ENCODE measurements at regions not wholly inside any gene's neighbourhood (a gene's known extent, or its start where the extent isn't known, plus 50 kb on each side); places are given as distances from the start of the nearest gene placed in this dataset.

DNA sequence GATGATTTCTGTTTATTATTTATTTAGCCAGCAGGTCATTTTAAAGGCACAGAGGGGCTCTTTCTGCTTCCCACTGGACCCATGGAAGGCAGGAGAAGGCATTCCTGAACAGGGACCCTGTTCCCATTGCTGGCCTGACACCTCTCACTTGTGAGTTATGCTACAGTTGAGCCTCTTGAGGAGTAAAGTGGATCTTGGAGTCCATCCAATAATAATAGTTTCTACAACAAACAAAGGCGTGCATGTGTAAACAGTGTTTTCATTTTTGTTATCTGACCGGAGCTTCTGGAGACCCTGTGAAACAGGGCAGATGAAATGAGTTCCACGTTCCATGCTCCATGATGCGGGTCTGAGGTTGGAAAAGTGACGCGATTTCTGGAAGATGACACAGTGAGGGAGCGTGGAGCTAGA is 127.3 kb upstream of the HABP2 start:
- TF ChIP-seq SP1 (IDR thresholded peaks at IDR 0.05), result no peak
- TF ChIP-seq ZNF384 (IDR thresholded peaks at IDR 0.05), result no peak
- TF ChIP-seq HDGF (IDR thresholded peaks at IDR 0.05; ENCODE audit: borderline replicate concordance), result no peak
- TF ChIP-seq FOXM1 (IDR thresholded peaks at IDR 0.05; ENCODE audit: borderline replicate concordance), result no peak
- no peak for TF ChIP-seq TARDBP (IDR thresholded peaks at IDR 0.05)
- TF ChIP-seq ELF4 (IDR thresholded peaks at IDR 0.05), result no peak
- no peak for TF ChIP-seq ARNT (IDR thresholded peaks at IDR 0.05)
- TF ChIP-seq FOXA1 (IDR thresholded peaks at IDR 0.05), result no peak
- TF ChIP-seq LEF1 (IDR thresholded peaks at IDR 0.05; ENCODE audit: borderline replicate concordance), result no peak

All from HEK293T (cell line).